OCI-LY7 (cell line): ENCODE measurements at regions not wholly inside any gene's neighbourhood (a gene's known extent, or its start where the extent isn't known, plus 50 kb on each side); places are given as distances from the start of the nearest gene placed in this dataset.
"Not testable (repeated sequence)": the region's sequence is repeated elsewhere in the genome, so short reads cannot be mapped to it uniquely, and the experiment has no call there.

Source experiments
- BruUV-seq: library from RNA; stranded (reverse); fragments of 400-500 nt; replicated peaks from 2 replicates; lab custom pipeline; 2021; lab: Mats Ljungman, UMichigan
- CTCF ChIA-PET: fragments of 300-600 bp; sonication (Branson Sonifier 250); formaldehyde crosslinking; loops from one replicate; lab custom pipeline; 2022; ENCODE audit warnings: antibody characterized with exemption; ENCODE audit not compliant: unreplicated experiment; lab: Charles Lee
- POLR2A ChIA-PET: fragments of 300-600 bp; sonication (Branson Sonifier 250); formaldehyde crosslinking; loops from one replicate; lab custom pipeline; 2022; ENCODE audit warnings: antibody characterized with exemption; lab: Charles Lee
- DNase-seq: peaks from one replicate; pipeline ENCODE4 v3.0.0-alpha.2; 2015; ENCODE audit warnings: low spot score
- H2AFZ ChIP-seq: fragments of 200-600 bp; sonication (generic), shearing (Covaris generic); 2 replicates; pipeline ENCODE4 v1.6.1; 2014; ENCODE audit warnings: mild to moderate bottlenecking, antibody characterized with exemption, low read length, moderate library complexity
- H3K27ac ChIP-seq: fragments of 200-600 bp; sonication (generic); 2 replicates; pipeline ENCODE4 v1.5.1; 2014; ENCODE audit warnings: mixed run types, low read depth, mild to moderate bottlenecking, moderate library complexity, low read length, inconsistent platforms; ENCODE audit not compliant: poor library complexity, severe bottlenecking
- H3K36me3 ChIP-seq: fragments of 200-600 bp; sonication (generic); 2 replicates; pipeline ENCODE4 v1.6.1; 2014; ENCODE audit warnings: mild to moderate bottlenecking, antibody characterized with exemption, low read length, moderate library complexity, mixed read lengths; ENCODE audit not compliant: insufficient read depth
- H3K4me1 ChIP-seq: fragments of 200-600 bp; sonication (generic); 2 replicates; pipeline ENCODE4 v1.5.1; 2014; ENCODE audit warnings: mild to moderate bottlenecking, low read length; ENCODE audit not compliant: insufficient read depth, poor library complexity, severe bottlenecking
- H3K4me2 ChIP-seq: fragments of 200-600 bp; sonication (generic); 2 replicates; pipeline ENCODE4 v1.6.1; 2014; ENCODE audit warnings: mild to moderate bottlenecking, low read length
- H3K4me3 ChIP-seq: fragments of 200-600 bp; sonication (generic); 2 replicates; pipeline ENCODE4 v1.5.1; 2014; ENCODE audit warnings: mild to moderate bottlenecking, low read depth, low read length; ENCODE audit not compliant: poor library complexity, severe bottlenecking
- H3K79me2 ChIP-seq: fragments of 200-600 bp; sonication (generic); 2 replicates; pipeline ENCODE4 v1.6.1; 2016; ENCODE audit warnings: low read depth, mild to moderate bottlenecking, low read length, moderate library complexity, mixed read lengths; ENCODE audit not compliant: insufficient read depth
- H3K9me2 ChIP-seq: fragments of 200-600 bp; sonication (generic); 2 replicates; pipeline ENCODE4 v1.6.1; 2016; ENCODE audit warnings: mild to moderate bottlenecking, low read length, mixed read lengths; ENCODE audit not compliant: insufficient read depth
- H3K9me3 ChIP-seq: fragments of 200-600 bp; sonication (generic); 2 replicates; pipeline ENCODE4 v1.6.1; 2014; ENCODE audit warnings: mild to moderate bottlenecking, mixed run types, low read length, mixed read lengths
- H4K20me1 ChIP-seq: fragments of 200-600 bp; sonication (generic); 2 replicates; pipeline ENCODE4 v1.6.1; 2014; ENCODE audit warnings: mild to moderate bottlenecking, antibody characterized with exemption, low read length, moderate library complexity, mixed read lengths; ENCODE audit not compliant: insufficient read depth
- CTCF ChIP-seq: fragments of 200-600 bp; sonication (generic); conservative IDR thresholded peaks from 2 replicates; pipeline ENCODE4 v1.5.1; 2014; ENCODE audit warnings: mild to moderate bottlenecking, antibody characterized with exemption, low read length, moderate library complexity, mixed read lengths
- EZH2phosphoT487 ChIP-seq: fragments of 200-600 bp; sonication (generic); IDR thresholded peaks from 2 replicates; pipeline ENCODE4 v1.6.1; 2018; ENCODE audit warnings: low read depth, borderline replicate concordance, mild to moderate bottlenecking, mixed run types, antibody characterized with exemption, low read length, moderate library complexity, mixed read lengths
- intact Hi-C: fragments of 100-400 bp; cut with micrococcal nuclease; formaldehyde crosslinking; loops from one replicate; pipeline ENCODE4 v1.10.0; 2022; ENCODE audit not compliant: unreplicated experiment

- no peak overlapping the region for H3K4me3 ChIP-seq
- no peaks in the 10 kb centered on the region for H3K79me2 ChIP-seq
- no peaks in the 10 kb centered on the region for H4K20me1 ChIP-seq
- no peaks in the 10 kb centered on the region for H3K4me1 ChIP-seq
- H3K27ac ChIP-seq = no peak overlapping the region
- POLR2A ChIA-PET = no interaction called here
- H3K36me3 ChIP-seq = no peaks in the 10 kb centered on the region
- H3K9me2 ChIP-seq = no peaks in the 10 kb centered on the region
- H2AFZ ChIP-seq = no peak overlapping the region
- TF ChIP-seq EZH2phosphoT487 = no peak
- no peak for TF ChIP-seq CTCF
- intact Hi-C loops = no loop called here
- CTCF ChIA-PET = no interaction called here
- peak; percentile 2 for DNase-seq
- H3K4me2 ChIP-seq = no peak overlapping the region
- H3K9me3 ChIP-seq = no peaks in the 10 kb centered on the region
- no TSS peak for BruUV-seq
Observed at GRCh38 chr1:112114540-112114939, 125.1 kb upstream of the KCND3 start.

DNA sequence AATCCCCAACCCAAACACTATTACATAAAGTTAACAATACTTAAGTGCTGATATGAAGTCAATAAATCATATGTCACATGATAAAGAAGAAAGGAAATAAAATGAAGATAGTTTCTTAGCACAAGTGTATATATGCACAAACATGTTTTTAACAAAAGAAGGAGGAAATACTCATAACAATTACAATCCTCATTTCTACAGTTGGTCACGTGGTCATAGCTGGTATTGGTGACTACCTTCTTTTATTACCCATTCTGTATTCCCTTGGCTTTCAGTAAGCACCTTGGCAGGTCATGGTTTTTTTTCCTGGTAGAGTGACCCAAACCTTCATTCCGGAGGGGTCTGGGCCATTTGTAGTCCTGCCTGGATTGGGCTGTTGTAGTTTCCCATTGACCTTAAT lies 137.1 kb upstream of the KCND3 start:
- H2AFZ ChIP-seq = no peak overlapping the region
- no peaks in the 10 kb centered on the region for H3K79me2 ChIP-seq
- BruUV-seq = no TSS peak
- no peaks in the 10 kb centered on the region for H4K20me1 ChIP-seq
- no peaks in the 10 kb centered on the region for H3K4me1 ChIP-seq
- intact Hi-C loops = no loop called here
- no peak for DNase-seq
- no peaks in the 10 kb centered on the region for H3K9me3 ChIP-seq
- no peak overlapping the region for H3K27ac ChIP-seq
- H3K4me3 ChIP-seq = no peak overlapping the region
- TF ChIP-seq EZH2phosphoT487 (no peak), CTCF (no peak)
- no peak overlapping the region for H3K4me2 ChIP-seq
- ChIA-PET POLR2A (no interaction called here), CTCF (no interaction called here)
- no peaks in the 10 kb centered on the region for H3K36me3 ChIP-seq
- H3K9me2 ChIP-seq = no peaks in the 10 kb centered on the region

GRCh38 chr1:112127606-112128005 lies 138.1 kb upstream of the KCND3 start:
- H3K4me3 ChIP-seq, H3K79me2 ChIP-seq, intact Hi-C loops, CTCF ChIA-PET, H3K9me2 ChIP-seq, BruUV-seq, H3K9me3 ChIP-seq, POLR2A ChIA-PET, H3K4me2 ChIP-seq, DNase-seq, H2AFZ ChIP-seq, H4K20me1 ChIP-seq, H3K4me1 ChIP-seq, H3K36me3 ChIP-seq, H3K27ac ChIP-seq: not testable (repeated sequence)
